ENCODE measurements at regions not wholly inside any gene's neighbourhood (a gene's known extent, or its start where the extent isn't known, plus 50 kb on each side); places are given as distances from the start of the nearest gene placed in this dataset.

GRCh38 chr20:16940701-16941100 is 192.5 kb downstream of the OTOR start:
- TF ChIP-seq POLR2A (IDR thresholded peaks at IDR 0.05; ENCODE audit: low read depth, low read length) (no peak), BMI1 (IDR thresholded peaks at IDR 0.05; ENCODE audit: borderline replicate concordance) (no peak), CTCF (IDR thresholded peaks at IDR 0.05 in 2 of 3, conservative IDR thresholded peaks at IDR 0.05 in 1 of 3; ENCODE audit: control insufficient read depth in 2 of 3, extremely low read depth in 1 of 3, insufficient read depth in 1 of 3, low read depth in 3 of 3, low read length in 3 of 3) (no peak), YY1 (IDR thresholded peaks at IDR 0.05; ENCODE audit: low read depth, low read length) (no peak), STAT3 (IDR thresholded peaks at IDR 0.05; ENCODE audit: low read depth, low read length) (no peak)
